ENCODE measurements at regions not wholly inside any gene's neighbourhood (a gene's known extent, or its start where the extent isn't known, plus 50 kb on each side); places are given as distances from the start of the nearest gene placed in this dataset.
"Not testable (repeated sequence)": the region's sequence is repeated elsewhere in the genome, so short reads cannot be mapped to it uniquely, and the experiment has no call there.

GRCh38 chr6:86017236-86017635 lies 374.6 kb upstream of the SYNCRIP start:
- TF ChIP-seq POLR2A (IDR thresholded peaks at IDR 0.05) (no peak), CTCF (IDR thresholded peaks at IDR 0.05) (no peak)
- intact Hi-C loops (cut with DNase I): no loop called here
- Histone ChIP-seq H3K36me3 (no peaks in the 10 kb centered on the region), H3K4me1 (no peaks in the 10 kb centered on the region), H3K27ac (no peak overlapping the region), H3K27me3 (no peaks in the 10 kb centered on the region), H3K4me3 (no peak overlapping the region), H3K9me3 (no peaks in the 10 kb centered on the region)
- DNase-seq (no peak), ATAC-seq (no peak)
- WGBS (ENCODE audit: insufficient coverage, low coverage, low lambda C conversion rate, missing lambda C conversion rate): 50% methylated on average over 1 of the region's 1 CpG

- no peaks in the 10 kb centered on the region for H3K9me3 ChIP-seq
- 80% methylated on average over 1 of the region's 3 CpGs for WGBS (ENCODE audit: insufficient coverage, low coverage, low lambda C conversion rate, missing lambda C conversion rate)
- no peaks in the 10 kb centered on the region for H3K27me3 ChIP-seq
- DNase-seq: no peak
- H3K27ac ChIP-seq: no peak overlapping the region
- H3K36me3 ChIP-seq: no peaks in the 10 kb centered on the region
- intact Hi-C loops (cut with DNase I): no loop called here
- ATAC-seq: no peak
- TF ChIP-seq CTCF (IDR thresholded peaks at IDR 0.05) (no peak), POLR2A (IDR thresholded peaks at IDR 0.05) (no peak)
- peaks cover 0 to 2% (median 0%) of the 10 kb centered on the region in 4 donors for H3K4me1 ChIP-seq
- H3K4me3 ChIP-seq: no peak overlapping the region
Measured at GRCh38 chr6:86016567-86016966, 373.9 kb upstream of the SYNCRIP start.

- Histone ChIP-seq H3K4me1 (peaks cover 0 to 7% (median 0%) of the 10 kb centered on the region in 4 donors), H3K9me3 (no peaks in the 10 kb centered on the region), H3K27ac (no peak overlapping the region), H3K4me3 (no peak overlapping the region), H3K27me3 (no peaks in the 10 kb centered on the region), H3K36me3 (no peaks in the 10 kb centered on the region)
- intact Hi-C loops (cut with DNase I): no loop called here
- TF ChIP-seq CTCF (IDR thresholded peaks at IDR 0.05) (no peak), POLR2A (IDR thresholded peaks at IDR 0.05) (no peak)
- DNase-seq: no peak
- 71% methylated on average over 4 of the region's 4 CpGs for WGBS (ENCODE audit: insufficient coverage, low coverage, low lambda C conversion rate, missing lambda C conversion rate)
- ATAC-seq: no peak
Measured at GRCh38 chr6:86016077-86016476, 373.4 kb upstream of the SYNCRIP start.

- intact Hi-C loops (cut with DNase I): not testable (repeated sequence)
- 71% methylated on average over 1 of the region's 1 CpG for WGBS (ENCODE audit: insufficient coverage, low coverage, low lambda C conversion rate, missing lambda C conversion rate)
Measured at GRCh38 chr6:86012991-86013390, 370.3 kb upstream of the SYNCRIP start.

GRCh38 chr6:86010915-86011786 lies 368.5 kb upstream of the SYNCRIP start:
- Histone ChIP-seq H3K36me3 (no peaks in the 10 kb centered on the region), H3K4me3 (no peak overlapping the region), H3K4me1 (peaks cover 0 to 21% (median 4%) of the 10 kb centered on the region in 4 donors), H3K27me3 (no peaks in the 10 kb centered on the region), H3K9me3 (no peaks in the 10 kb centered on the region), H3K27ac (no peak overlapping the region)
- intact Hi-C loops (cut with DNase I): no loop called here
- no peak for TF ChIP-seq CTCF (IDR thresholded peaks at IDR 0.05)
- TF ChIP-seq POLR2A (IDR thresholded peaks at IDR 0.05): no peak
- ATAC-seq: peak in 2 of 4 donors; percentile 14 to 66
- no peak for DNase-seq
- 86% methylated on average over 8 of the region's 9 CpGs for WGBS (ENCODE audit: insufficient coverage, low coverage, low lambda C conversion rate, missing lambda C conversion rate)

More at GRCh38 chr6:86012991-86013390, 370.3 kb upstream of the SYNCRIP start:
- H3K4me1 ChIP-seq: peaks cover 0 to 21% (median 4%) of the 10 kb centered on the region in 4 donors
- not testable (repeated sequence) for H3K4me3 ChIP-seq, H3K27me3 ChIP-seq, H3K9me3 ChIP-seq, H3K36me3 ChIP-seq, ATAC-seq, DNase-seq, H3K27ac ChIP-seq

All from right lobe of liver (tissue), 6 donors.